ENCODE measurements at regions not wholly inside any gene's neighbourhood (a gene's known extent, or its start where the extent isn't known, plus 50 kb on each side); places are given as distances from the start of the nearest gene placed in this dataset.

GRCh38 chr10:8304861-8305260 is 250.4 kb downstream of the GATA3 start:
- no peak for TF ChIP-seq CTCF (IDR thresholded peaks at IDR 0.05; ENCODE audit: low read depth, low read length, poor library complexity, severe bottlenecking)
- TF ChIP-seq EZH2phosphoT487 (IDR thresholded peaks at IDR 0.05; ENCODE audit: borderline replicate concordance, low read length) = no peak

All from DOHH2 (cell line).